Trophoblast cell (in vitro differentiated cells and primary cell): ENCODE measurements at regions not wholly inside any gene's neighbourhood (a gene's known extent, or its start where the extent isn't known, plus 50 kb on each side); places are given as distances from the start of the nearest gene placed in this dataset.

Experiments
- DNase-seq, 2 donors: peaks; one replicate each; pipeline ENCODE4 v3.0.0-alpha.2; 2016
- H2AFZ ChIP-seq: 2 replicates; pipeline ENCODE4 v1.6.1; 2013; ENCODE audit warnings: low read length, moderate library complexity, mild to moderate bottlenecking; ENCODE audit not compliant: insufficient read depth, poor library complexity
- H2AK5ac ChIP-seq: 2 replicates; pipeline ENCODE4 v1.6.1; 2013; ENCODE audit warnings: mild to moderate bottlenecking, low read length
- H2BK120ac ChIP-seq: 2 replicates; pipeline ENCODE4 v1.6.1; 2013; ENCODE audit warnings: low read length, mild to moderate bottlenecking, moderate library complexity; ENCODE audit not compliant: insufficient read depth, poor library complexity
- H2BK12ac ChIP-seq: 2 replicates; pipeline ENCODE4 v1.6.1; 2013; ENCODE audit warnings: mild to moderate bottlenecking, low read length, moderate library complexity
- H2BK5ac ChIP-seq: 2 replicates; pipeline ENCODE4 v1.6.1; 2013; ENCODE audit warnings: low read length, low read depth, moderate library complexity, mild to moderate bottlenecking; ENCODE audit not compliant: poor library complexity
- H3K14ac ChIP-seq: 2 replicates; pipeline ENCODE4 v1.6.1; 2013; ENCODE audit warnings: mild to moderate bottlenecking, low read length
- H3K18ac ChIP-seq: 2 replicates; pipeline ENCODE4 v1.6.1; 2013; ENCODE audit warnings: mild to moderate bottlenecking, low read length
- H3K23ac ChIP-seq: 2 replicates; pipeline ENCODE4 v1.6.1; 2013; ENCODE audit warnings: low read length
- H3K27ac ChIP-seq: 2 replicates; pipeline ENCODE4 v1.5.1; 2013; ENCODE audit warnings: low read depth, mild to moderate bottlenecking, inconsistent platforms, low read length, moderate library complexity
- H3K27me3 ChIP-seq: 2 replicates; pipeline ENCODE4 v1.6.1; 2013; ENCODE audit warnings: inconsistent platforms, mild to moderate bottlenecking, low read length, moderate library complexity; ENCODE audit not compliant: insufficient read depth
- H3K36me3 ChIP-seq, 2 experiments: 1 replicate in 1 of 2; 2 replicates in 1 of 2; pipeline ENCODE4 v1.6.1; 2013; ENCODE audit warnings: low read length in 2 of 2, mild to moderate bottlenecking in 2 of 2, moderate library complexity in 1 of 2; ENCODE audit not compliant: insufficient read depth in 2 of 2, control insufficient read depth in 1 of 2
- H3K4ac ChIP-seq: 2 replicates; pipeline ENCODE4 v1.6.1; 2013; ENCODE audit warnings: low read depth, mild to moderate bottlenecking, low read length, moderate library complexity
- H3K4me1 ChIP-seq, 2 experiments: 1 replicate in 1 of 2; 2 replicates in 1 of 2; pipeline ENCODE4 v1.6.1; 2013; ENCODE audit warnings: low read length in 2 of 2, mild to moderate bottlenecking in 2 of 2, moderate library complexity in 1 of 2; ENCODE audit not compliant: insufficient read depth in 2 of 2, control insufficient read depth in 1 of 2
- H3K4me2 ChIP-seq: 2 replicates; pipeline ENCODE4 v1.6.1; 2013; ENCODE audit warnings: inconsistent platforms, mild to moderate bottlenecking, low read length, moderate library complexity
- H3K4me3 ChIP-seq: 2 replicates; pipeline ENCODE4 v1.5.1; 2013; ENCODE audit warnings: mild to moderate bottlenecking, low read depth, low read length, inconsistent platforms
- H3K79me1 ChIP-seq: one replicate; pipeline ENCODE4 v1.6.1; 2013; ENCODE audit warnings: low read length
- H3K79me2 ChIP-seq: 2 replicates; pipeline ENCODE4 v1.6.1; 2013; ENCODE audit warnings: low read length, mild to moderate bottlenecking; ENCODE audit not compliant: control insufficient read depth, insufficient read depth, poor library complexity
- H3K9ac ChIP-seq: 2 replicates; pipeline ENCODE4 v1.6.1; 2013; ENCODE audit warnings: mild to moderate bottlenecking, low read length
- H3K9me3 ChIP-seq: 2 replicates; pipeline ENCODE4 v1.6.1; 2013; ENCODE audit warnings: low read depth, mild to moderate bottlenecking, control low read depth, inconsistent platforms, low read length; ENCODE audit not compliant: insufficient read depth
- H4K12ac ChIP-seq: 2 replicates; pipeline ENCODE4 v1.6.1; 2013; ENCODE audit warnings: low read depth, mild to moderate bottlenecking, low read length, moderate library complexity
- H4K8ac ChIP-seq: 2 replicates; pipeline ENCODE4 v1.6.1; 2013; ENCODE audit warnings: low read depth, mild to moderate bottlenecking, low read length, moderate library complexity
- H4K91ac ChIP-seq: one replicate; pipeline ENCODE4 v1.6.1; 2013; ENCODE audit warnings: low read depth, mild to moderate bottlenecking, low read length, moderate library complexity
- WGBS: extraction: QIAGEN DNeasy Blood & Tissue Kit; methylation state at CpG from one replicate; pipeline ENCODE4 v1.1.7; 2013; ENCODE audit warnings: missing lambda C conversion rate; ENCODE audit not compliant: insufficient read length, insufficient coverage; ENCODE audit errors: extremely low coverage; 5-methylcytosine and 5-hydroxymethylcytosine counted together

- no peak overlapping the region for H3K14ac ChIP-seq
- H3K18ac ChIP-seq = no peak overlapping the region
- H2BK5ac ChIP-seq = no peak overlapping the region
- H3K27ac ChIP-seq = no peak overlapping the region
- peaks cover 2% of the 10 kb centered on the region for H3K79me1 ChIP-seq
- H3K9ac ChIP-seq = no peak overlapping the region
- no peaks in the 10 kb centered on the region for H3K27me3 ChIP-seq
- H3K4me3 ChIP-seq = no peak overlapping the region
- WGBS = no CpG with 5 or more reads among the region's 5 CpGs
- no peak overlapping the region for H4K12ac ChIP-seq
- no peak overlapping the region for H2AK5ac ChIP-seq
- no peak overlapping the region for H2AFZ ChIP-seq
- H3K79me2 ChIP-seq = no peaks in the 10 kb centered on the region
- H3K4me1 ChIP-seq = peaks cover 12 to 20% of the 10 kb centered on the region in 2 experiments
- DNase-seq = peak; percentile 96
- H3K9me3 ChIP-seq = no peaks in the 10 kb centered on the region
- H3K4me2 ChIP-seq = no peak overlapping the region
- no peak overlapping the region for H3K4ac ChIP-seq
- no peak overlapping the region for H2BK12ac ChIP-seq
- no peak overlapping the region for H3K23ac ChIP-seq
- no peak overlapping the region for H4K91ac ChIP-seq
- no peak overlapping the region for H4K8ac ChIP-seq
- H3K36me3 ChIP-seq = no peaks in the 10 kb centered on the region
- no peak overlapping the region for H2BK120ac ChIP-seq
Observed at GRCh38 chr2:134146620-134147019, 107.3 kb upstream of the MGAT5 start.

- no peak overlapping the region for H3K14ac ChIP-seq
- H3K27me3 ChIP-seq = no peaks in the 10 kb centered on the region
- H4K91ac ChIP-seq = no peak overlapping the region
- H2AFZ ChIP-seq = no peak overlapping the region
- H3K18ac ChIP-seq = no peak overlapping the region
- H2BK12ac ChIP-seq = no peak overlapping the region
- H4K8ac ChIP-seq = no peak overlapping the region
- H3K4me1 ChIP-seq = peaks cover 5 to 8% of the 10 kb centered on the region in 2 experiments
- DNase-seq = no peak
- H3K4ac ChIP-seq = no peak overlapping the region
- H3K9ac ChIP-seq = no peak overlapping the region
- H3K36me3 ChIP-seq = no peaks in the 10 kb centered on the region
- no peaks in the 10 kb centered on the region for H3K9me3 ChIP-seq
- no peak overlapping the region for H2BK120ac ChIP-seq
- no peak overlapping the region for H2BK5ac ChIP-seq
- no peak overlapping the region for H2AK5ac ChIP-seq
- H4K12ac ChIP-seq = no peak overlapping the region
- H3K79me2 ChIP-seq = no peaks in the 10 kb centered on the region
- no peak overlapping the region for H3K23ac ChIP-seq
- no peak overlapping the region for H3K4me2 ChIP-seq
- H3K79me1 ChIP-seq = peaks cover 2% of the 10 kb centered on the region
- H3K4me3 ChIP-seq = no peak overlapping the region
- no CpG with 5 or more reads among the region's 2 CpGs for WGBS
- H3K27ac ChIP-seq = no peak overlapping the region
Observed at GRCh38 chr2:134148172-134148571, 105.7 kb upstream of the MGAT5 start.

- H2AK5ac ChIP-seq = no peak overlapping the region
- H3K4me2 ChIP-seq = no peak overlapping the region
- H4K12ac ChIP-seq = no peak overlapping the region
- no peaks in the 10 kb centered on the region for H3K27me3 ChIP-seq
- WGBS = no CpG with 5 or more reads among the region's 6 CpGs
- H3K14ac ChIP-seq = no peak overlapping the region
- H3K4me1 ChIP-seq = peaks cover 2 to 5% of the 10 kb centered on the region in 2 experiments
- H3K9me3 ChIP-seq = no peaks in the 10 kb centered on the region
- no peak overlapping the region for H2BK120ac ChIP-seq
- no peaks in the 10 kb centered on the region for H3K36me3 ChIP-seq
- no peak overlapping the region for H3K4me3 ChIP-seq
- no peak overlapping the region for H4K8ac ChIP-seq
- no peak overlapping the region for H3K23ac ChIP-seq
- DNase-seq = peak; percentile 35 to 64
- no peak overlapping the region for H2AFZ ChIP-seq
- no peak overlapping the region for H4K91ac ChIP-seq
- H2BK12ac ChIP-seq = no peak overlapping the region
- H3K79me1 ChIP-seq = no peaks in the 10 kb centered on the region
- H3K18ac ChIP-seq = no peak overlapping the region
- H3K79me2 ChIP-seq = no peaks in the 10 kb centered on the region
- no peak overlapping the region for H3K9ac ChIP-seq
- no peak overlapping the region for H3K27ac ChIP-seq
- H2BK5ac ChIP-seq = no peak overlapping the region
- no peak overlapping the region for H3K4ac ChIP-seq
Observed at GRCh38 chr2:134148843-134149472, 104.9 kb upstream of the MGAT5 start.

GRCh38 chr2:134149904-134150303 lies 104.0 kb upstream of the MGAT5 start:
- no peak overlapping the region for H2BK12ac ChIP-seq
- no peak overlapping the region for H2AFZ ChIP-seq
- WGBS = no CpG with 5 or more reads among the region's 1 CpG
- H4K12ac ChIP-seq = no peak overlapping the region
- no peak overlapping the region for H3K4me3 ChIP-seq
- no peak overlapping the region for H3K4me2 ChIP-seq
- H2BK120ac ChIP-seq = no peak overlapping the region
- H4K91ac ChIP-seq = no peak overlapping the region
- H2BK5ac ChIP-seq = no peak overlapping the region
- DNase-seq = no peak
- H3K9me3 ChIP-seq = no peaks in the 10 kb centered on the region
- no peak overlapping the region for H3K27ac ChIP-seq
- H4K8ac ChIP-seq = no peak overlapping the region
- no peaks in the 10 kb centered on the region for H3K27me3 ChIP-seq
- H3K4ac ChIP-seq = no peak overlapping the region
- no peak overlapping the region for H3K14ac ChIP-seq
- no peaks in the 10 kb centered on the region for H3K79me1 ChIP-seq
- no peak overlapping the region for H2AK5ac ChIP-seq
- H3K23ac ChIP-seq = no peak overlapping the region
- H3K79me2 ChIP-seq = no peaks in the 10 kb centered on the region
- no peak overlapping the region for H3K9ac ChIP-seq
- peaks cover 2 to 7% of the 10 kb centered on the region in 2 experiments for H3K4me1 ChIP-seq
- H3K36me3 ChIP-seq = no peaks in the 10 kb centered on the region
- H3K18ac ChIP-seq = no peak overlapping the region
